Neuronal stem cell (in vitro differentiated cells): ENCODE measurements at regions not wholly inside any gene's neighbourhood (a gene's known extent, or its start where the extent isn't known, plus 50 kb on each side); places are given as distances from the start of the nearest gene placed in this dataset.

Experiments
- DNase-seq: peaks from one replicate; pipeline ENCODE4 v3.0.0-alpha.2; 2013; ENCODE audit warnings: low spot score
- H2AFZ ChIP-seq: one replicate; pipeline ENCODE4 v1.6.1; 2013; ENCODE audit warnings: mild to moderate bottlenecking, low read length, inconsistent platforms
- H2AK5ac ChIP-seq: 2 replicates; pipeline ENCODE4 v1.6.1; 2013; ENCODE audit warnings: low read depth, mild to moderate bottlenecking, inconsistent platforms, low read length, moderate library complexity, mixed read lengths
- H2BK120ac ChIP-seq: 2 replicates; pipeline ENCODE4 v1.6.1; 2013; ENCODE audit warnings: low read depth, mild to moderate bottlenecking, inconsistent platforms, low read length, moderate library complexity, mixed read lengths
- H2BK12ac ChIP-seq: one replicate; pipeline ENCODE4 v1.6.1; 2013; ENCODE audit warnings: low read length, inconsistent platforms
- H2BK15ac ChIP-seq: 2 replicates; pipeline ENCODE4 v1.6.1; 2013; ENCODE audit warnings: mild to moderate bottlenecking, low read length, inconsistent platforms, mixed read lengths
- H2BK5ac ChIP-seq: one replicate; pipeline ENCODE4 v1.6.1; 2013; ENCODE audit warnings: inconsistent platforms, mild to moderate bottlenecking, low read length, moderate library complexity
- H3K14ac ChIP-seq: one replicate; pipeline ENCODE4 v1.6.1; 2013; ENCODE audit warnings: low read length, inconsistent platforms
- H3K18ac ChIP-seq: 2 replicates; pipeline ENCODE4 v1.6.1; 2013; ENCODE audit warnings: low read length, inconsistent platforms
- H3K23ac ChIP-seq: 2 replicates; pipeline ENCODE4 v1.6.1; 2013; ENCODE audit warnings: low read depth, mild to moderate bottlenecking, mixed read lengths, low read length, inconsistent platforms; ENCODE audit not compliant: poor library complexity
- H3K27ac ChIP-seq: replicated peaks from 3 replicates; pipeline ENCODE4 v1.5.1; 2013; ENCODE audit warnings: low read length, inconsistent platforms
- H3K27me3 ChIP-seq, 3 experiments: 2 replicates each; pipeline ENCODE4 v1.6.1; 2013; ENCODE audit warnings: low read length in 3 of 3, mild to moderate bottlenecking in 2 of 3, inconsistent platforms in 1 of 3, low read depth in 1 of 3, mixed read lengths in 1 of 3, moderate library complexity in 1 of 3; ENCODE audit not compliant: control insufficient read depth in 3 of 3, insufficient read depth in 3 of 3
- H3K36me3 ChIP-seq, 2 donors: replicated peaks in 1 of 2; 2 replicates each; pipeline ENCODE4 v1.6.1; 2013; ENCODE audit warnings: low read length in 2 of 2; ENCODE audit not compliant: control insufficient read depth in 2 of 2, insufficient read depth in 2 of 2
- H3K4ac ChIP-seq: 2 replicates; pipeline ENCODE4 v1.6.1; 2013; ENCODE audit warnings: inconsistent platforms, mild to moderate bottlenecking, low read length, moderate library complexity
- H3K4me1 ChIP-seq, 2 donors: 1 replicate in 1 of 2; 2 replicates in 1 of 2; pipeline ENCODE4 v1.6.1; 2013; ENCODE audit warnings: low read length in 2 of 2, low read depth in 1 of 2; ENCODE audit not compliant: control insufficient read depth in 2 of 2, insufficient read depth in 1 of 2
- H3K4me2 ChIP-seq: one replicate; pipeline ENCODE4 v1.6.1; 2013; ENCODE audit warnings: mild to moderate bottlenecking, low read length, inconsistent platforms; ENCODE audit not compliant: insufficient read depth, poor library complexity, severe bottlenecking
- H3K4me3 ChIP-seq, 2 donors: 2 replicates each; pipeline ENCODE4 v1.5.1; 2013; ENCODE audit warnings: low read length in 2 of 2, mild to moderate bottlenecking in 2 of 2, inconsistent platforms in 1 of 2, moderate library complexity in 1 of 2
- H3K79me1 ChIP-seq: one replicate; pipeline ENCODE4 v1.6.1; 2013; ENCODE audit warnings: low read depth, mild to moderate bottlenecking, inconsistent platforms, low read length, moderate library complexity
- H3K9ac ChIP-seq: one replicate; pipeline ENCODE4 v1.6.1; 2013; ENCODE audit warnings: mild to moderate bottlenecking, low read depth, low read length, inconsistent platforms; ENCODE audit not compliant: poor library complexity
- H3K9me3 ChIP-seq, 2 donors: replicated peaks in 1 of 2; 2 replicates each; pipeline versions ENCODE3 to v1.6.1; 2013; ENCODE audit warnings: low read length in 2 of 2, mild to moderate bottlenecking in 2 of 2, inconsistent platforms in 1 of 2, low read depth in 1 of 2, mixed read lengths in 1 of 2, moderate library complexity in 1 of 2; ENCODE audit not compliant: control insufficient read depth in 2 of 2, insufficient read depth in 1 of 2
- H4K8ac ChIP-seq: one replicate; pipeline ENCODE4 v1.6.1; 2013; ENCODE audit warnings: low read depth, mild to moderate bottlenecking, inconsistent platforms, low read length, moderate library complexity
- H4K91ac ChIP-seq: one replicate; pipeline ENCODE4 v1.6.1; 2013; ENCODE audit warnings: low read length, low read depth, mild to moderate bottlenecking, inconsistent platforms; ENCODE audit not compliant: poor library complexity
- WGBS, 2 donors: extraction: QIAGEN DNeasy Blood & Tissue Kit; methylation state at CpG; one replicate each; pipeline ENCODE4 v1.1.7; 2013; ENCODE audit warnings: missing lambda C conversion rate in 2 of 2, mixed read lengths in 1 of 2; ENCODE audit not compliant: insufficient read length in 2 of 2, insufficient replicate concordance in 1 of 2; ENCODE audit errors: extremely low coverage in 2 of 2; 5-methylcytosine and 5-hydroxymethylcytosine counted together

DNA sequence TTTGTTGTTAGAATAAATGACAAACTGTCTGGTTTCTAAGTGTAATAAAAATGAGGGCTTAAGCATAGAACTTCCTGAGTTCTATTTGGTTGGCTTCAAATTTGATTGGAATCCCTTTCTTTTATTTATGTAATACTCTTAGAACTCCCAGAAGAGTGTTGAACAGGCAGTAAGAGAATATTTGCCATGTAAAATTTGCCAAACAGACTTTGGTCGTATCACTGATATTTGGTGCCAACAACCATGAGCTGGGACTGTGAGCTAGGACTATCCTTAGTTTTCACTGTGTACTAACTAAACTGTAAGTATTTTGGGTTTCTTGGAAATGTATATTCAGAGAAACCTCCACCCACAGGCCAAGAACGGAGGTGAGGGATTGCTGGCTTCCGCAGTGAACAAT, 971.2 kb upstream of the SOX9 start:
- H3K23ac ChIP-seq = no peak overlapping the region
- no peaks in the 10 kb centered on the region for H3K9me3 ChIP-seq
- H3K27ac ChIP-seq = no peak overlapping the region
- H2AFZ ChIP-seq = no peak overlapping the region
- no CpG with 5 or more reads among the region's 3 CpGs for WGBS, 2 donors
- H3K9ac ChIP-seq = no peak overlapping the region
- H2BK15ac ChIP-seq = no peak overlapping the region
- no peak overlapping the region for H3K4ac ChIP-seq
- H3K18ac ChIP-seq = no peak overlapping the region
- H3K14ac ChIP-seq = no peak overlapping the region
- H4K91ac ChIP-seq = no peak overlapping the region
- H2BK5ac ChIP-seq = no peak overlapping the region
- H3K4me2 ChIP-seq = no peak overlapping the region
- H2BK12ac ChIP-seq = no peak overlapping the region
- H2BK120ac ChIP-seq = no peak overlapping the region
- no peaks in the 10 kb centered on the region for H3K27me3 ChIP-seq
- H3K79me1 ChIP-seq = no peaks in the 10 kb centered on the region
- no peak overlapping the region for H3K4me3 ChIP-seq
- H3K36me3 ChIP-seq = no peaks in the 10 kb centered on the region
- DNase-seq = no peak
- H4K8ac ChIP-seq = no peak overlapping the region
- no peaks in the 10 kb centered on the region for H3K4me1 ChIP-seq
- H2AK5ac ChIP-seq = no peak overlapping the region

DNA sequence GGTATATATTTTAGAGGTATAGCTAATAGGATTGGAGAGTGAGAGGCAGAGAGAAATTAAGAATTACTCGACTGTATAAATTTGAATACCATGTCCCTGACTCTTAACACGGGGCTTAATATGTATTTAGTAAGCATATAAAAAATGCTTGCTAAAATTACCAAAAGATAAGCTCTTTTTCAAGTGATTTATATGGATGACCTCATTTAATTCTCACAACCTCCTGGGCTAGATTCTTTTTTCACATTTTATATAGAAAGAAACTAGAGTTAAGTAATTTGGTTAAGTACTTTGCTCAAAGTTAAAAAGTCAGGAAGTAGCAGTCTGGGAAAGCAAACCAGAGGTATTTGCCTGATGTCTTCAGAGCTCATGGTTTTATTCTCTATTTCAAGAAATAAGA, 963.5 kb upstream of the SOX9 start:
- no peaks in the 10 kb centered on the region for H3K4me1 ChIP-seq
- H2BK12ac ChIP-seq = no peak overlapping the region
- no peaks in the 10 kb centered on the region for H3K27me3 ChIP-seq
- DNase-seq = no peak
- H3K9ac ChIP-seq = no peak overlapping the region
- WGBS, 2 donors = no CpG with 5 or more reads among the region's 2 CpGs
- H3K27ac ChIP-seq = no peak overlapping the region
- no peak overlapping the region for H2AFZ ChIP-seq
- no peak overlapping the region for H3K14ac ChIP-seq
- H3K18ac ChIP-seq = no peak overlapping the region
- H3K4ac ChIP-seq = no peak overlapping the region
- no peak overlapping the region for H2BK15ac ChIP-seq
- no peak overlapping the region for H4K8ac ChIP-seq
- H3K4me3 ChIP-seq = no peak overlapping the region
- no peak overlapping the region for H2BK120ac ChIP-seq
- no peak overlapping the region for H3K23ac ChIP-seq
- no peaks in the 10 kb centered on the region for H3K9me3 ChIP-seq
- H3K79me1 ChIP-seq = peaks cover 2% of the 10 kb centered on the region
- H3K36me3 ChIP-seq = no peaks in the 10 kb centered on the region
- H2AK5ac ChIP-seq = no peak overlapping the region
- no peak overlapping the region for H2BK5ac ChIP-seq
- H4K91ac ChIP-seq = no peak overlapping the region
- H3K4me2 ChIP-seq = no peak overlapping the region

DNA sequence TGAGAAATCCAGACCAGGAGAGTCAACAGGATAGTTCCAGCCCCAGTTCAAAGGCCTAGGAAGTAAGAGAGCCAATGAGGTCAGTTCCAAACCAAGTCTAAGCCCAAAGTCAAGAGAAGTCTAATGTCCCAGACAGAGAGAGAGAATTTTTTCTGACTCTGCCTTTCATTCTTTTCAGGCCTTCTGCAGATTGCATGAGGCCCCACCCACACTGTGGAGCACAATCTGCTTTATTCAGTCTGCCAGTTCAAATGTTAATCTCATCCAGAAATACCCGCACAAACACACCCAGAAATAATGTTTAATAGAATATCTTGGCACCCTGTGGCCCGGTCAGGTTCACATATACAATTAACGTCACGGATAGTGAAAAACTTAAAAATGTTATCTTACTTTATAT, 962.4 kb upstream of the SOX9 start:
- no CpG with 5 or more reads among the region's 4 CpGs for WGBS, 2 donors
- no peak for DNase-seq
- no peak overlapping the region for H3K9ac ChIP-seq

DNA sequence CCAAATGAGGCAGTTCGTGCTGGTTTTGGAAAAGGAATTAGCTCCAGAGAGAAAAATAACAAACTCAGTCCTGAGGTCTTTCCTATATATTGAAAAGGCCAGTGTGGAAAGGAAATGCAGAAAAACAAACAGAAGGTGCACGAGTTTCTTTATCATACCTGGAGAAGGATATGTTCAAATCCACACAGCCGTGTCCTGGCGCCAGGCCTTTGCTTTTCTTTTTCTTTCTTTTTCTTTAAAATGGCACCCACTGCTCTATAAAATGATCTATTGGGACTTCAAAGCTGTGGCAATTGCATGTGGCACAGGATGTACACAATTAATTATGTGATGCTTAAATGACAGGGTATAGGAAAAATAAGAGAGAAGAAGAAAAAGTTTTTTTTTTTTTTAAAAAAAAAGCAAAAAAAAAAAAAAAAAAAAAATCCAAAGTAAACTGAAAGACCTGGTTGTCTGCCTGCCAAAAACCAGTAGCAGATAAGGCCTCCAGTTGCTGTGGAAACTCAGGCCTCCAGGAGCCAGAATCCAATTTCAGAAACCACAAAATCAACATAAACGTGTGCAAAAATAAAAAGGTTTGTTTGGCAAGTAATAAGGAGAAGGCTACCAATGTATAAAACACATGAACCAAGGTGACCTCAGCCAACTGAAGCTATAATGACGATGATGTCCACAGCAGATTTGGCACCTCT, 957.6 kb upstream of the SOX9 start:
- Histone ChIP-seq H2BK5ac (no peak overlapping the region), H3K18ac (no peak overlapping the region), H3K14ac (no peak overlapping the region), H3K9me3 (no peaks in the 10 kb centered on the region), H4K8ac (no peak overlapping the region), H3K27me3 (no peaks in the 10 kb centered on the region), H3K36me3 (no peaks in the 10 kb centered on the region), H3K9ac (no peak overlapping the region), H2BK120ac (no peak overlapping the region), H3K4me3 (no peak overlapping the region), H2AK5ac (no peak overlapping the region), H2BK12ac (no peak overlapping the region), H3K4me2 (no peak overlapping the region), H2AFZ (no peak overlapping the region), H3K4me1 (no peaks in the 10 kb centered on the region), H2BK15ac (no peak overlapping the region), H3K23ac (no peak overlapping the region), H3K27ac (no peak overlapping the region), H4K91ac (no peak overlapping the region), H3K79me1 (peaks cover 2% of the 10 kb centered on the region), H3K4ac (no peak overlapping the region)
- DNase-seq = no peak
- no CpG with 5 or more reads among the region's 6 CpGs for WGBS, 2 donors

More for the DNA sequence above, 962.4 kb upstream of the SOX9 start:
- Histone ChIP-seq H4K8ac (no peak overlapping the region), H3K23ac (no peak overlapping the region), H2AFZ (no peak overlapping the region), H2BK15ac (no peak overlapping the region), H2BK120ac (no peak overlapping the region), H3K18ac (no peak overlapping the region), H2BK5ac (no peak overlapping the region), H3K14ac (no peak overlapping the region), H3K4me1 (no peaks in the 10 kb centered on the region), H3K27ac (no peak overlapping the region), H3K4ac (no peak overlapping the region), H3K4me3 (no peak overlapping the region), H3K27me3 (no peaks in the 10 kb centered on the region), H2AK5ac (no peak overlapping the region), H2BK12ac (no peak overlapping the region), H3K36me3 (no peaks in the 10 kb centered on the region), H3K79me1 (peaks cover 2% of the 10 kb centered on the region), H4K91ac (no peak overlapping the region), H3K9me3 (no peaks in the 10 kb centered on the region), H3K4me2 (no peak overlapping the region)
